ENCODE measurements at regions not wholly inside any gene's neighbourhood (a gene's known extent, or its start where the extent isn't known, plus 50 kb on each side); places are given as distances from the start of the nearest gene placed in this dataset.

GRCh38 chrX:14476205-14476604, 53.1 kb upstream of the GLRA2 start:
- no peak overlapping the region for H3K27ac ChIP-seq (ENCODE audit: low read depth, low read length)
- H3K4me1 ChIP-seq (ENCODE audit: insufficient read depth, low read length), result no peaks in the 10 kb centered on the region
- H3K9ac ChIP-seq (ENCODE audit: low read depth, low read length), result no peak overlapping the region
- H3K27me3 ChIP-seq (ENCODE audit: insufficient read depth, low read length), result no peaks in the 10 kb centered on the region
- H3K4me3 ChIP-seq (ENCODE audit: low read length), result no peak overlapping the region
- 80% methylated on average over 1 of the region's 2 CpGs for WGBS
- no peaks in the 10 kb centered on the region for H3K9me3 ChIP-seq (ENCODE audit: insufficient read depth, low read depth, low read length)
- H3K36me3 ChIP-seq (ENCODE audit: insufficient read depth, low read length), result no peaks in the 10 kb centered on the region

- H3K36me3 ChIP-seq (ENCODE audit: insufficient read depth, low read length), result no peaks in the 10 kb centered on the region
- no peak overlapping the region for H3K4me3 ChIP-seq (ENCODE audit: low read length)
- H3K27me3 ChIP-seq (ENCODE audit: insufficient read depth, low read length), result no peaks in the 10 kb centered on the region
- WGBS, result 98% methylated on average over 2 of the region's 2 CpGs
- H3K9me3 ChIP-seq (ENCODE audit: insufficient read depth, low read depth, low read length), result no peaks in the 10 kb centered on the region
- H3K9ac ChIP-seq (ENCODE audit: low read depth, low read length), result no peak overlapping the region
- no peak overlapping the region for H3K27ac ChIP-seq (ENCODE audit: low read depth, low read length)
- H3K4me1 ChIP-seq (ENCODE audit: insufficient read depth, low read length), result no peaks in the 10 kb centered on the region
These were observed 79.6 kb upstream of the GLRA2 start for GRCh38 chrX:14449773-14450172.

GRCh38 chrX:14448406-14448805, 80.9 kb upstream of the GLRA2 start:
- no peaks in the 10 kb centered on the region for H3K36me3 ChIP-seq (ENCODE audit: insufficient read depth, low read length)
- no peaks in the 10 kb centered on the region for H3K27me3 ChIP-seq (ENCODE audit: insufficient read depth, low read length)
- no peaks in the 10 kb centered on the region for H3K4me1 ChIP-seq (ENCODE audit: insufficient read depth, low read length)
- no peak overlapping the region for H3K9ac ChIP-seq (ENCODE audit: low read depth, low read length)
- H3K4me3 ChIP-seq (ENCODE audit: low read length), result no peak overlapping the region
- WGBS, result 94% methylated on average over 7 of the region's 9 CpGs
- no peaks in the 10 kb centered on the region for H3K9me3 ChIP-seq (ENCODE audit: insufficient read depth, low read depth, low read length)
- H3K27ac ChIP-seq (ENCODE audit: low read depth, low read length), result no peak overlapping the region

- no peaks in the 10 kb centered on the region for H3K27me3 ChIP-seq (ENCODE audit: insufficient read depth, low read length)
- H3K9me3 ChIP-seq (ENCODE audit: insufficient read depth, low read depth, low read length), result no peaks in the 10 kb centered on the region
- H3K9ac ChIP-seq (ENCODE audit: low read depth, low read length), result no peak overlapping the region
- no peak overlapping the region for H3K4me3 ChIP-seq (ENCODE audit: low read length)
- no peak overlapping the region for H3K27ac ChIP-seq (ENCODE audit: low read depth, low read length)
- 75% methylated on average over 1 of the region's 1 CpG for WGBS
- no peaks in the 10 kb centered on the region for H3K36me3 ChIP-seq (ENCODE audit: insufficient read depth, low read length)
- no peaks in the 10 kb centered on the region for H3K4me1 ChIP-seq (ENCODE audit: insufficient read depth, low read length)
These were observed 89.2 kb upstream of the GLRA2 start for GRCh38 chrX:14440106-14440505.

- 93% methylated on average over 1 of the region's 1 CpG for WGBS
- no peak overlapping the region for H3K27ac ChIP-seq (ENCODE audit: low read depth, low read length)
- no peaks in the 10 kb centered on the region for H3K9me3 ChIP-seq (ENCODE audit: insufficient read depth, low read depth, low read length)
- H3K9ac ChIP-seq (ENCODE audit: low read depth, low read length), result no peak overlapping the region
- H3K4me1 ChIP-seq (ENCODE audit: insufficient read depth, low read length), result no peaks in the 10 kb centered on the region
- no peaks in the 10 kb centered on the region for H3K36me3 ChIP-seq (ENCODE audit: insufficient read depth, low read length)
- H3K4me3 ChIP-seq (ENCODE audit: low read length), result no peak overlapping the region
- no peaks in the 10 kb centered on the region for H3K27me3 ChIP-seq (ENCODE audit: insufficient read depth, low read length)
These were observed 101.7 kb upstream of the GLRA2 start for GRCh38 chrX:14427614-14428013.

GRCh38 chrX:14420841-14421240, 108.5 kb upstream of the GLRA2 start:
- Histone ChIP-seq H3K27ac (ENCODE audit: low read depth, low read length) (no peak overlapping the region), H3K4me1 (ENCODE audit: insufficient read depth, low read length) (no peaks in the 10 kb centered on the region), H3K9ac (ENCODE audit: low read depth, low read length) (no peak overlapping the region), H3K4me3 (ENCODE audit: low read length) (no peak overlapping the region), H3K36me3 (ENCODE audit: insufficient read depth, low read length) (no peaks in the 10 kb centered on the region), H3K27me3 (ENCODE audit: insufficient read depth, low read length) (no peaks in the 10 kb centered on the region), H3K9me3 (ENCODE audit: insufficient read depth, low read depth, low read length) (no peaks in the 10 kb centered on the region)
- WGBS, result 97% methylated on average over 2 of the region's 2 CpGs

GRCh38 chrX:14412686-14413085, 116.7 kb upstream of the GLRA2 start:
- H3K27me3 ChIP-seq (ENCODE audit: insufficient read depth, low read length), result no peaks in the 10 kb centered on the region
- H3K36me3 ChIP-seq (ENCODE audit: insufficient read depth, low read length), result no peaks in the 10 kb centered on the region
- no peaks in the 10 kb centered on the region for H3K9me3 ChIP-seq (ENCODE audit: insufficient read depth, low read depth, low read length)
- H3K27ac ChIP-seq (ENCODE audit: low read depth, low read length), result no peak overlapping the region
- no peaks in the 10 kb centered on the region for H3K4me1 ChIP-seq (ENCODE audit: insufficient read depth, low read length)
- 100% methylated on average over 1 of the region's 1 CpG for WGBS
- no peak overlapping the region for H3K4me3 ChIP-seq (ENCODE audit: low read length)
- no peak overlapping the region for H3K9ac ChIP-seq (ENCODE audit: low read depth, low read length)

- no peaks in the 10 kb centered on the region for H3K4me1 ChIP-seq (ENCODE audit: insufficient read depth, low read length)
- H3K9ac ChIP-seq (ENCODE audit: low read depth, low read length), result no peak overlapping the region
- H3K4me3 ChIP-seq (ENCODE audit: low read length), result no peak overlapping the region
- no peaks in the 10 kb centered on the region for H3K27me3 ChIP-seq (ENCODE audit: insufficient read depth, low read length)
- H3K36me3 ChIP-seq (ENCODE audit: insufficient read depth, low read length), result no peaks in the 10 kb centered on the region
- H3K27ac ChIP-seq (ENCODE audit: low read depth, low read length), result no peak overlapping the region
- no peaks in the 10 kb centered on the region for H3K9me3 ChIP-seq (ENCODE audit: insufficient read depth, low read depth, low read length)
- 71% methylated on average over 1 of the region's 1 CpG for WGBS
These were observed 118.0 kb upstream of the GLRA2 start for GRCh38 chrX:14411326-14411725.

GRCh38 chrX:14409341-14409740, 120.0 kb upstream of the GLRA2 start:
- no peak overlapping the region for H3K27ac ChIP-seq (ENCODE audit: low read depth, low read length)
- WGBS, result 89% methylated on average over 2 of the region's 2 CpGs
- no peaks in the 10 kb centered on the region for H3K27me3 ChIP-seq (ENCODE audit: insufficient read depth, low read length)
- no peaks in the 10 kb centered on the region for H3K36me3 ChIP-seq (ENCODE audit: insufficient read depth, low read length)
- no peaks in the 10 kb centered on the region for H3K9me3 ChIP-seq (ENCODE audit: insufficient read depth, low read depth, low read length)
- no peaks in the 10 kb centered on the region for H3K4me1 ChIP-seq (ENCODE audit: insufficient read depth, low read length)
- no peak overlapping the region for H3K9ac ChIP-seq (ENCODE audit: low read depth, low read length)
- H3K4me3 ChIP-seq (ENCODE audit: low read length), result no peak overlapping the region

- Histone ChIP-seq H3K27ac (ENCODE audit: low read depth, low read length) (no peak overlapping the region), H3K9me3 (ENCODE audit: insufficient read depth, low read depth, low read length) (no peaks in the 10 kb centered on the region), H3K27me3 (ENCODE audit: insufficient read depth, low read length) (no peaks in the 10 kb centered on the region), H3K36me3 (ENCODE audit: insufficient read depth, low read length) (no peaks in the 10 kb centered on the region), H3K4me1 (ENCODE audit: insufficient read depth, low read length) (no peaks in the 10 kb centered on the region), H3K9ac (ENCODE audit: low read depth, low read length) (no peak overlapping the region), H3K4me3 (ENCODE audit: low read length) (no peak overlapping the region)
These were observed 123.1 kb upstream of the GLRA2 start for GRCh38 chrX:14406225-14406624.

- Histone ChIP-seq H3K4me1 (ENCODE audit: insufficient read depth, low read length) (no peaks in the 10 kb centered on the region), H3K36me3 (ENCODE audit: insufficient read depth, low read length) (no peaks in the 10 kb centered on the region), H3K9ac (ENCODE audit: low read depth, low read length) (no peak overlapping the region), H3K9me3 (ENCODE audit: insufficient read depth, low read depth, low read length) (no peaks in the 10 kb centered on the region), H3K27ac (ENCODE audit: low read depth, low read length) (no peak overlapping the region), H3K4me3 (ENCODE audit: low read length) (no peak overlapping the region), H3K27me3 (ENCODE audit: insufficient read depth, low read length) (no peaks in the 10 kb centered on the region)
- 96% methylated on average over 2 of the region's 2 CpGs for WGBS
These were observed 130.6 kb upstream of the GLRA2 start for GRCh38 chrX:14398725-14399124.

- WGBS, result 98% methylated on average over 3 of the region's 4 CpGs
- no peak overlapping the region for H3K27ac ChIP-seq (ENCODE audit: low read depth, low read length)
- no peak overlapping the region for H3K4me3 ChIP-seq (ENCODE audit: low read length)
- no peaks in the 10 kb centered on the region for H3K36me3 ChIP-seq (ENCODE audit: insufficient read depth, low read length)
- no peaks in the 10 kb centered on the region for H3K4me1 ChIP-seq (ENCODE audit: insufficient read depth, low read length)
- H3K27me3 ChIP-seq (ENCODE audit: insufficient read depth, low read length), result no peaks in the 10 kb centered on the region
- no peak overlapping the region for H3K9ac ChIP-seq (ENCODE audit: low read depth, low read length)
- H3K9me3 ChIP-seq (ENCODE audit: insufficient read depth, low read depth, low read length), result no peaks in the 10 kb centered on the region
These were observed 139.7 kb upstream of the GLRA2 start for GRCh38 chrX:14389682-14390081.
